Lung (tissue), 11 donors: ENCODE measurements at regions not wholly inside any gene's neighbourhood (a gene's known extent, or its start where the extent isn't known, plus 50 kb on each side); places are given as distances from the start of the nearest gene placed in this dataset.
A peak's percentile ranks its signal among the peaks of the same experiment; 100 is the strongest.

Experiments
- ATAC-seq: fragments of 200-7000 bp; cut with Tn5 transposase; one replicate; pipeline ENCODE4 v1.9.1; 2020; ENCODE audit warnings: moderate number of reproducible peaks; ENCODE audit not compliant: insufficient read depth, low FRiP score
- DNase-seq, 3 donors: peaks; one replicate each; pipeline ENCODE4 v3.0.0-alpha.2; 2013 to 2017
- H3K27ac ChIP-seq, 2 donors: one replicate each; pipeline ENCODE4 v1.5.1; 2013; ENCODE audit warnings: mild to moderate bottlenecking in 2 of 2, moderate library complexity in 2 of 2, control low read depth in 1 of 2, inconsistent platforms in 1 of 2, low read depth in 1 of 2, low read length in 1 of 2
- H3K27me3 ChIP-seq, 3 donors: one replicate each; pipeline ENCODE4 v1.5.1; 2013; ENCODE audit warnings: low read length in 2 of 3; ENCODE audit not compliant: control insufficient read depth in 3 of 3, insufficient read depth in 3 of 3
- H3K36me3 ChIP-seq, 4 donors: one replicate each; pipeline ENCODE4 v1.5.1; 2013; ENCODE audit warnings: low read length in 4 of 4, mild to moderate bottlenecking in 1 of 4, moderate library complexity in 1 of 4; ENCODE audit not compliant: control insufficient read depth in 4 of 4, insufficient read depth in 4 of 4
- H3K4me1 ChIP-seq, 5 donors: one replicate each; pipeline ENCODE4 v1.5.1; 2013; ENCODE audit warnings: low read length in 5 of 5, mild to moderate bottlenecking in 2 of 5, moderate library complexity in 1 of 5; ENCODE audit not compliant: control insufficient read depth in 5 of 5, insufficient read depth in 5 of 5
- H3K4me3 ChIP-seq: one replicate; pipeline ENCODE4 v1.5.1; 2013; ENCODE audit warnings: mild to moderate bottlenecking, control low read depth, moderate library complexity
- H3K9ac ChIP-seq, 2 donors: one replicate each; pipeline ENCODE4 v1.5.1; 2013; ENCODE audit warnings: low read length in 2 of 2, control low read depth in 1 of 2; ENCODE audit not compliant: insufficient read depth in 1 of 2
- H3K9me3 ChIP-seq, 4 donors: one replicate each; pipeline ENCODE4 v1.5.1; 2013; ENCODE audit warnings: low read length in 3 of 4, mild to moderate bottlenecking in 1 of 4, moderate library complexity in 1 of 4; ENCODE audit not compliant: control insufficient read depth in 4 of 4, insufficient read depth in 3 of 4
- WGBS, 2 donors: extraction: QIAGEN DNeasy Blood & Tissue Kit; methylation state at CpG; one replicate each; pipeline ENCODE4 v1.1.7; 2013; 5-methylcytosine and 5-hydroxymethylcytosine counted together
- TF ChIP-seq, protein P1 (sequence below): IDR thresholded peaks from 2 replicates; pipeline ENCODE4 v1.5.1; 2012; ENCODE audit warnings: mild to moderate bottlenecking; ENCODE audit errors: control extremely low read depth, extremely low read depth
- donor health status: control.
- donor health status: control.
- donor health status: Bipolar disorder and iron deficiency.
- donor health status: healthy.
- donor health status: DM: yes; HTN: yes; CAD: no.

DNA sequence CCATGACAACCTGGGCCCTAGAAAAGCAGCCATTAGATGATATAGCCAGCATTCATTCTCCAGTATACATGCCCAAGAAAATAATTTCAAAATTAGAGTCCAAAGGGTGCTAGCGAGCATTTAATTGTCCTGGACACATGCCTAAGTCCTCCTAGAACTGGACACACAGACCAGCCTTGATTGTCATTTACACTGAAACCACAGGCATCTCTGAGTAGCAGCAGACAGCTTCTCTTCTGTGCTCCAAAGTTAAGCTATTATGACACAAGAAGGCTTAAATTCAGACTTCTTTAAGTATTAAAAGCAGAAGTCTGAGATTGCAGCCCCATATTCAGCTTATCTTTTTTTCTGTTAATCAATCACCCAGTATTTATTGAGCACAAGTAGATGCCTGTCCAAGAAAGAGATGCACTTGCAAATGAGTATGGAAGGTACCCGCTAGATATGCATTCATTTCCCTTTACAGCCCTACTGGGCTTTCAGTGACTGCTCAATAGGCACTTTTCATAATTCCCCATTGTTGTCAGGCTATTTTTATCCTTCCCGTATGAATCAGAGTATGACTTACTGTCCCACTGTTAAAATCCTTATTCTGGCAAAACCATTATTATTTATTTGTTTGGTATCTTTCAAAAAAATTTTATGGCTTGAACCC lies 374.1 kb downstream of the FBXW7 start:
- WGBS, 2 donors, result 66 to 71% methylated on average over 3 of the region's 3 CpGs
- no peaks in the 10 kb centered on the region for H3K36me3 ChIP-seq

DNA sequence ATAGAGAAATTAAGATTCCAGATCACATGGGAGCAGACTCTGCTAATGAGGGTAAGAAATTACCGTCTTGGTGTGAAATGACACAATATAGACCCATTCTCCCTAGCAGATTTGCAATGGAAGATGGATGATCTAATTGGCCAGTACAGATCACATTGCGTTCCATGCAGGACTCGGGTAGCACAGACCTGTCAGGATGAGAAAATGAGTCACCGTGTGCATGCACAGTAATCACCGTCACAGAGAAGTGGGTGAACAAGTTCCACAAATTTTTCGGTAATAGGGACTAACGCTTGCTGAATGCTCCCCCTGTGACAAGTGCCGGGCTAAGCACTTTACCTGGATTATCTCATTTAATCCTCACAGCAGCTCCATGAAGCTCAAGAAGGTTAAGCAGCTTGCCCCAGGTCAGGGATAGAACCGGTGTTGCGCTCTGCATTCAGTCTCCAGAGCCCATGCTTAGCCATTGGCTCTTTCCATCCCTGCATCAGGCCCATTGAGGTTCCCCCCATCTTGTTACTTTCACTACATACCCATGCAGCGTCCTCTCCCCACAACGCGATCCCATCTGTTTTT lies 375.6 kb downstream of the FBXW7 start:
- Histone ChIP-seq H3K4me3 (no peak overlapping the region), H3K9ac (no peak overlapping the region), H3K27ac (no peak overlapping the region), H3K4me1 (no peaks in the 10 kb centered on the region), H3K9me3 (no peaks in the 10 kb centered on the region), H3K27me3 (no peaks in the 10 kb centered on the region), H3K36me3 (no peaks in the 10 kb centered on the region)
- TF ChIP-seq, protein P1, sequence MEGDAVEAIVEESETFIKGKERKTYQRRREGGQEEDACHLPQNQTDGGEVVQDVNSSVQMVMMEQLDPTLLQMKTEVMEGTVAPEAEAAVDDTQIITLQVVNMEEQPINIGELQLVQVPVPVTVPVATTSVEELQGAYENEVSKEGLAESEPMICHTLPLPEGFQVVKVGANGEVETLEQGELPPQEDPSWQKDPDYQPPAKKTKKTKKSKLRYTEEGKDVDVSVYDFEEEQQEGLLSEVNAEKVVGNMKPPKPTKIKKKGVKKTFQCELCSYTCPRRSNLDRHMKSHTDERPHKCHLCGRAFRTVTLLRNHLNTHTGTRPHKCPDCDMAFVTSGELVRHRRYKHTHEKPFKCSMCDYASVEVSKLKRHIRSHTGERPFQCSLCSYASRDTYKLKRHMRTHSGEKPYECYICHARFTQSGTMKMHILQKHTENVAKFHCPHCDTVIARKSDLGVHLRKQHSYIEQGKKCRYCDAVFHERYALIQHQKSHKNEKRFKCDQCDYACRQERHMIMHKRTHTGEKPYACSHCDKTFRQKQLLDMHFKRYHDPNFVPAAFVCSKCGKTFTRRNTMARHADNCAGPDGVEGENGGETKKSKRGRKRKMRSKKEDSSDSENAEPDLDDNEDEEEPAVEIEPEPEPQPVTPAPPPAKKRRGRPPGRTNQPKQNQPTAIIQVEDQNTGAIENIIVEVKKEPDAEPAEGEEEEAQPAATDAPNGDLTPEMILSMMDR, result no peak
- ATAC-seq (no peak), DNase-seq (no peak)
- WGBS, 2 donors, result 92 to 96% methylated on average over 13 of the region's 13 CpGs

More for the DNA sequence above, 374.1 kb downstream of the FBXW7 start:
- TF ChIP-seq, protein P1, result no peak
- Histone ChIP-seq H3K9ac (no peak overlapping the region), H3K4me3 (no peak overlapping the region), H3K4me1 (no peaks in the 10 kb centered on the region), H3K9me3 (no peaks in the 10 kb centered on the region), H3K27me3 (no peaks in the 10 kb centered on the region), H3K27ac (no peak overlapping the region)
- DNase-seq, result no peak
- ATAC-seq, result no peak

DNA sequence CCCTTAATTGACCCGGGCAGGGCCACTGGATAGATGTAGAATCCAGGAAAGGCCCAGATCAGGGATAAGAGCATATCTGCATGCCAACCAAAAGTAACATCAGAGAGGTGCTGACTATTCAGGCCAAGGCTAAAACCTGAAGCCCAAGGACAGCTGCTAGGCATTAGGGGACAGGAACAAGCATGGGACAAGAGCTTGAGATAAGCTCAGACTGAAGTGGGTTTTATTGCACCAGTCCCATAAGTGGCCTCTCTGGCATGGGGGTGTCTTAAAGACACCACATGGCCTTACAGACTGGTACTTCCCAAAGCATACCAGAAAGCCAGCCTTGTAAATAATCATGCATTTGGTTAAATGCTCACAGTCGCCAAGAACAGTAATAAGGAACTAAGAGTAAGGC lies 376.1 kb downstream of the FBXW7 start:
- no peaks in the 10 kb centered on the region for H3K9me3 ChIP-seq
- H3K36me3 ChIP-seq, result no peaks in the 10 kb centered on the region
- ATAC-seq (no peak), DNase-seq (no peak)
- H3K4me3 ChIP-seq, result no peak overlapping the region
- H3K27me3 ChIP-seq, result no peaks in the 10 kb centered on the region
- TF ChIP-seq, protein P1, result no peak
- 77 to 87% methylated on average over 2 of the region's 2 CpGs for WGBS, 2 donors
- H3K9ac ChIP-seq, result no peak overlapping the region
- H3K4me1 ChIP-seq, result no peaks in the 10 kb centered on the region
- H3K27ac ChIP-seq, result no peak overlapping the region

GRCh38 chr4:152158225-152158624 lies 377.7 kb downstream of the FBXW7 start:
- 49 to 69% methylated on average over 2 of the region's 2 CpGs for WGBS, 2 donors
- DNase-seq (peak; percentile 44 to 73 (median 53)), ATAC-seq (no peak)
- Histone ChIP-seq H3K9ac (no peak overlapping the region), H3K27me3 (no peaks in the 10 kb centered on the region), H3K27ac (no peak overlapping the region), H3K9me3 (no peaks in the 10 kb centered on the region), H3K4me3 (no peak overlapping the region), H3K4me1 (no peaks in the 10 kb centered on the region), H3K36me3 (no peaks in the 10 kb centered on the region)
- TF ChIP-seq, protein P1, result no peak
